NCI-H748 treated with DMSO at 0.1 percent for 48 hours (cell line): ENCODE measurements at regions not wholly inside any gene's neighbourhood (a gene's known extent, or its start where the extent isn't known, plus 50 kb on each side); places are given as distances from the start of the nearest gene placed in this dataset.

ENCODE experiments used
- DNase-seq: peaks from one replicate; lab custom pipeline; 2025; lab: John Stamatoyannopoulos, UW

DNA sequence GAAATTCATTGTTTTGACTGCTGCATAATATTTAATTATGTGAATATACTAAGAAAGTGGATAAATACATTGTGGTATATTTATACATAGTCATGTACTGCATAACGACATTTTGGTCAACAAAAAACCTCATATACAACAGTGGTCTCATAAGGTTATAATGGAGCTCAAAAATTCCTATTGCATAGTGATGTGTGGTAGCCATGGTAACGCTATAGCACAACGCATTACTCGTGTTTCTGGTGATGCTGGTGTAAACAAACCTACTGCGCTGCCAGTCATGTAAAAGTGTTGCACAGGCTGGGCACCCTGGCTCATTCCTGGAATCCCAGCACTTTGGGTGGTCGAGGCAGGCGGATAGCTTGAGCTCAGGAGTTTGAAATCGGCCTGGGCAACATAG lies 52.6 kb upstream of the NHLH2 start:
- DNase-seq: no peak

DNA sequence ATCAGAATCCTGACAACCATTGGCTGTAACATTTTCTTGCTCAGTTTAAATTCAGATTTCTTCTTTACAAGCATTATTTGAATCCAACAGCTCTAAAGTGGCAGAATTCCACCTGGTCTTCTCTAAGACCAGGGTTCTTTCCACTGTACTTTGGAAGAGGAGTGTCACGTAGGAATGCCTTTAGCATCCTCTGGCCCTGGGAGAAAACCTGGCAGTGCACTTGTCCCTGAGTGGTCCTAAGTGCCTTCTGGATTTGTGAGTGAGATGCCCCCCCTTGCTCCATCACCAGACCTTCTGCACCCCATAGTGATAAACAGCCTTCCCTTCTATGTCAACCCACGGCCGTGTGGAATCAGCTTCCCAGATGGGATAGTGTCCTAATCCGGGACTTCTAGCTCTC lies 57.1 kb upstream of the NHLH2 start:
- DNase-seq: no peak

DNA sequence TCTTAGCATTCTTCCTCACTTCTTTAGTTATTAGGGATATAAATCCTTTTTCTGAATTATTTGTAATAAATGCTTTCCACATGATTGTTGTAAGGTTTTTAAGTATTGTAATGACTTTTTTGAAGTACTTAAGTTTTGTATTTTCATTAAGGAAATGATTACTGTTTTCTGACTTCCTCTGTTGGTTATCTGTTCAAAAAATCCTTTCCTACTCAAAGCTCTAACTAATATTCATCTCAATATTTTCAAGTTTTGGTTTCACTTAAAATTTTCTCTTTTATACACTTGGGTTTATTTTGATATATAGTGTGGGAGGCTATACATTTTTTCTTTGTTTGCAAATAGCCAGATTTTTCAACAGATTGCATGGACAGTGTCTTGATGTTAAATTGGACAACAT lies 59.9 kb upstream of the NHLH2 start:
- DNase-seq: no peak

DNA sequence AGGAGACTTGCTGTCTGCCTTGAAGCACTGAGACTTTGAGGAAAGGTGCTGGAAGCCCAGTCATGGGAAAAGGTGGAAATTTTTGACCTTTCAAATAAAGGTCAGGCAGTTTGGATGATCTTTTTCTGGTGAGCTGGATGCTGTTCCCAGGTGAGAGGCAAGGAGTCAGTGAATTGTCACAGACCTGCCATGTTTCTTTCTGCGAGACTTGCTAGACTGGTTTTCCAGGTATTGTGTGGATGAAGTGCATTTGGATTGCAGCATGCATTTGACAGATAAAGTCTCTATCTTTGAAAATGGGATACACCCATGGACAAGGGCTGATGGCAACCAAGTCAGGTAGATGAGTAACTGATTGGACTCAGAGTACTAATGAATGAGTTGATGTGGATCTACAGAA lies 65.7 kb upstream of the NHLH2 start:
- peak; percentile 45 for DNase-seq

DNA sequence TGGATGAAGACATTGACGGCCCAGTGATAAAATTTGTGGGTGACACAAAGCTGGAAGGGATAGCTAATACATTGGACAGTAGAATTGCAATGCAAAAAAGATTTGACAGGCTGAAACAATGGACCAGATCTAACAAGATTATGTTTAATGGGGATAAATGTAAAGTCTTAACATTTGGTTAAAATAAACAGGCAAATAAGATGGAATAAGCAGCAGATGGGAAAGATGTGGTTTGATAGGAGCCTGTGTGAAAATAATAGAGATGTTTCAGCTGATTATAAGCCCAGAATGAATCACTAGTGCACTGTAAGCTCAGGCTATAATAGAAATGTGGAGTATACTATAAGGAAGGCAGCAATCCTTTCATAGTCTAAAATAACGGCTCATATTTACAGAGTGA lies 66.2 kb upstream of the NHLH2 start:
- DNase-seq: no peak

DNA sequence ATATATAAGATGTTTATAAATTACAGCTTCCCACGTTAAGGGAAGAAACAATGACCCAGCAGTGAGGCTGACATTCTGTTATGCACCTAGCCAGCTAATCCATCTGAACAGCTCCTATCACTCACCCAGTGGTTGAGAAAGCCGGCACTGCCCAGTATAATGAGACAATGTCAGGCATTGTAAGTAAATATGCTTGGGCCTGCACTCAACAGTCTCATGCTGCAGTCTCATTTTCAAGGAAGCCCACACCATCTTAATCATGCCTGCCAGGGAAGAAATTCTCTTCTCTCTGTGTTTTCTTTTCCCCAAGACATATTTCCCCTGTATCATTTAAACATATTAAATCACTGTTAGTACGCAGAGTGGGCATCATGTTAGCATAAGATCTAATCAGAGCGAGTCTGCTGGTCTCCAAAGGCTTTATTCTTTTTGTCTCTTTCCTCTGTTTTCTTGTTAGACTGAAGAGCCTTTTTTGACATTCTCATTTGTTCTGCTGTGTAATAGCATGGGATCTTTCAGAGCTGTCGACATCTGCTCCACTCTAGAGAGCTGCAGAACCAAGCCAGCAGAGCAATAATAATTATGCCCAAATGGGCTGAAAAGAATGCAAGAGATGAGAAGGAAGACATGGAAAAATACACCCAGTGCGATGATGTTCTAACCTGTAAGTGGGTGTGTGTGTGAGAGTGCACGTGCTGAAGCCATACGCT lies 67.6 kb upstream of the SLC22A15 start:
- no peak for DNase-seq

DNA sequence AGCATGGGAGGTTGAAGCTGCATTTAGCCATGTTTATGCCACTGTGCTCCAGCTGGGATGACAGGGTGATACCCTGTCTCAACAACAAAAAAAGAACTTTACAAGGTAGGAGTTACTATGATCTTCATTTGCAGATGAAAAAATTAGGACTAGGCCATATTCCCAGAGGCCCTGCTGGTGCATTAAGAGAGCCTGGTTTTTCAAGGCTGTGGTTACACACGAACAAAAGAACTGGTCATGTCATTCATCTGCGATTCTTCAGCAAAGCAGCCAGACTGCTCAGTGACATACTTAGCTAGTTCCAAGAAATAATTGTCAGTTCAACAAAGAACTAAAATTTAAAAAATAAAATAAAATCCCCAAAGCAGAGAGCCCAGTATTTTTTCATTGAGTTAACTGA lies 66.1 kb upstream of the SLC22A15 start:
- DNase-seq: no peak

DNA sequence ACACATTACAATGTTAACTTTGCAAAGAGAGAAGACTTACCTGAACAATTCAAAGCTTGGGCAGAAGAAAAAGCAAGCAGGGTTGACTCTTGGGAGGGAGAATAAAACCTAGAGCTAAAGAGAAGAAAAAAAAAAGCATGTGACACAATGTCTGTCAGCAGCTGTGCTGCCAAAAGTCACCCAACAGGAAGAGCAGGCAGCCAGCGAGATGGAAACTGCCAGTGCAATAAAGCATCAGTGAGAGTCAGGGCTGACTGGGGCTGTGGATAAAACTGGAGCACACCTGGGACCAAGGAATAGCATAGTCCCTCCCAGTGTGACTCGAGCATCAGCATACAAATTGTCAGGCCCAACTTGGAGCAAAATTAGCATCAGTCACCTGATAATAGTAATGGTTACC lies 65.0 kb upstream of the SLC22A15 start:
- DNase-seq: no peak

DNA sequence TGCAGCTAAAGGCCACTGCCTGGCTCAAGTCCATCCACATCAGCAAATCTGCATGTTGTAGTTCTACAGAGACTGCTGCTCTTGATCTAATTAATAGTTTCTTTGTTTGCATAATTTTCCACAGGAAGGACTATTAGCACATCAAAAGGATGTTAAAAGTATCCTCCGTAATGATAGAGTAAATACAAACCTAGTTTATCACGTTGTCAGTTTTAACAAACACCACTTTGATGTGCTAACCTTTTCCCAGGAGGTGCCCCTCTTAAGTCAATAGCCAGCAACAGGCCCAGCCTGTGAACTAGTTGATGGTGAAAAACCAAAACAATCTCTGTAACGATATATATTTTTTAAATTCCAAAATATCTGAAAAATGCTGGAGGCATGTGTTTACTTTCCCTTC lies 64.2 kb upstream of the SLC22A15 start:
- DNase-seq: peak; percentile 14

DNA sequence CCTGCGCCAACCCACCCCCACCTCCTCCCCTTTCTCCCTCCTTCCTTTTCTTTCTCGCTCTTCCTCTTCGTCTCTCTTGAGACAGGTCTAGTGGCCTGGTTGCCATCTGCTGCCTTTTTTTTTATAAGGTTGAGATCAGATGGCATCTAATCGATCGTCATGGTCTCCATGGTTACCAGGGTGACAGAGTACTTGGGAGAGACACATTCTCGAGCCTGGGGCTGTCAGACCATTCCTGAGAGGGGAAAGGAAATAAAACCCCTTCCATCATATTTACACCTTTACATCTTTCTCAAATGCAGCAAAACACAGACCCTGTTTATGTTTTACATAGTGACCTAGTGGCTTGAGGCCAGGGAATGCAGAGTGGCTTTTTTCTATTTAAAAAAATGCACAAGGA lies 53.5 kb upstream of the SLC22A15 start:
- DNase-seq: no peak

DNA sequence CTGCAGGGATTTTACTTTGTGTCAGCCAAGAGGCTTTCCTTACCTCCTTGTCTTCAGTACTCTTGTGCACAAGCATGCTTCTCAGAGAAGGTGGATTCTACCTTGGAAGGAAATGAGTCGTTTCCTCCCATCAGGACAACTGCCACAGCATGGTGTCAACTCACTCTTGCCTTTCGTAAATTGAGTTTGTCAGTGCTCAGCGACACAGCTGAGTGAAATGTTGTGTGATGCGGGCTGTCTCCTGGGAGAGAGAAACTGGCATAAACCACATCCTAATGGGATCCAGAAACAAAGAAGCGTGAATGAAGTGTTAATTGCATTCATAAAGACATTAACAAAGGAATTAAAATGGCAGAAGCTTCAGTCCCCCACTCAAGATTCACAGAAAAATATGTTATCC lies 51.5 kb upstream of the SLC22A15 start:
- no peak for DNase-seq

DNA sequence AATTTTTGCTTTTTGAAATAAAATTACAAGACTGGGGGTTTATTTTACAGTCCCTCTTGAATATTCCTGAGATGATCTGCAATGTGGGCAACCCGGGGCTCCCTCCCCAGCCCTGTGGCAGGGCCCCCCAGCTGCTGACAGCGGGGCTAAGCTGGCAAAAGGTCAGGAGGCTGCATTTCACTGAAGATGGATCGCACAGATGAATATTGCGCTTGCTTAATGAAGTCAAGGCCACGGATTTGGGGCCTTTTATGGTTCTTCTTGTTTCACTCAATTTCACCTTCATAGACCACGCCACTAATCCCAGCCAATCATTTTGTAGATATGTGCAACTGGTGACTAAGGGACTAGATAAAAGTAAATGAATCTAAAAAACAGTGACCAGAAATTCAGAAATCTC lies 50.8 kb upstream of the SLC22A15 start:
- DNase-seq: no peak
